Neural cell (in vitro differentiated cells): ENCODE measurements at regions not wholly inside any gene's neighbourhood (a gene's known extent, or its start where the extent isn't known, plus 50 kb on each side); places are given as distances from the start of the nearest gene placed in this dataset.

Experiments
- CTCF ChIP-seq: fragments of 450-650 bp; IDR thresholded peaks from 2 replicates; pipeline ENCODE4 v1.5.1; 2014; ENCODE audit warnings: antibody characterized with exemption, mild to moderate bottlenecking, moderate library complexity; ENCODE audit not compliant: poor library complexity, severe bottlenecking
- EP300 ChIP-seq: fragments of 450-650 bp; conservative IDR thresholded peaks from 2 replicates; pipeline ENCODE4 v1.6.1; 2014; ENCODE audit warnings: antibody characterized with exemption, mild to moderate bottlenecking, moderate library complexity; ENCODE audit not compliant: poor library complexity, severe bottlenecking
- EZH2 ChIP-seq: fragments of 200-600, 300-800 bp; shearing (Covaris generic), sonication (generic); IDR thresholded peaks from 2 replicates; pipeline ENCODE4 v1.6.1; 2014; ENCODE audit warnings: antibody characterized with exemption, low read length, borderline replicate concordance, mild to moderate bottlenecking; ENCODE audit not compliant: insufficient read depth, poor library complexity, severe bottlenecking
- TAF1 ChIP-seq: IDR thresholded peaks from 2 replicates; pipeline ENCODE4 v1.6.1; 2012; ENCODE audit warnings: low read depth
- TF ChIP-seq, protein P1 (sequence below): IDR thresholded peaks from 2 replicates; pipeline ENCODE4 v1.6.1; 2012; ENCODE audit warnings: borderline replicate concordance

GRCh38 chr20:58010186-58010585 is 218.3 kb downstream of the ANKRD60 start:
- TF ChIP-seq CTCF (no peak), EZH2 (no peak), TAF1 (no peak), EP300 (no peak)
- TF ChIP-seq, protein P1, sequence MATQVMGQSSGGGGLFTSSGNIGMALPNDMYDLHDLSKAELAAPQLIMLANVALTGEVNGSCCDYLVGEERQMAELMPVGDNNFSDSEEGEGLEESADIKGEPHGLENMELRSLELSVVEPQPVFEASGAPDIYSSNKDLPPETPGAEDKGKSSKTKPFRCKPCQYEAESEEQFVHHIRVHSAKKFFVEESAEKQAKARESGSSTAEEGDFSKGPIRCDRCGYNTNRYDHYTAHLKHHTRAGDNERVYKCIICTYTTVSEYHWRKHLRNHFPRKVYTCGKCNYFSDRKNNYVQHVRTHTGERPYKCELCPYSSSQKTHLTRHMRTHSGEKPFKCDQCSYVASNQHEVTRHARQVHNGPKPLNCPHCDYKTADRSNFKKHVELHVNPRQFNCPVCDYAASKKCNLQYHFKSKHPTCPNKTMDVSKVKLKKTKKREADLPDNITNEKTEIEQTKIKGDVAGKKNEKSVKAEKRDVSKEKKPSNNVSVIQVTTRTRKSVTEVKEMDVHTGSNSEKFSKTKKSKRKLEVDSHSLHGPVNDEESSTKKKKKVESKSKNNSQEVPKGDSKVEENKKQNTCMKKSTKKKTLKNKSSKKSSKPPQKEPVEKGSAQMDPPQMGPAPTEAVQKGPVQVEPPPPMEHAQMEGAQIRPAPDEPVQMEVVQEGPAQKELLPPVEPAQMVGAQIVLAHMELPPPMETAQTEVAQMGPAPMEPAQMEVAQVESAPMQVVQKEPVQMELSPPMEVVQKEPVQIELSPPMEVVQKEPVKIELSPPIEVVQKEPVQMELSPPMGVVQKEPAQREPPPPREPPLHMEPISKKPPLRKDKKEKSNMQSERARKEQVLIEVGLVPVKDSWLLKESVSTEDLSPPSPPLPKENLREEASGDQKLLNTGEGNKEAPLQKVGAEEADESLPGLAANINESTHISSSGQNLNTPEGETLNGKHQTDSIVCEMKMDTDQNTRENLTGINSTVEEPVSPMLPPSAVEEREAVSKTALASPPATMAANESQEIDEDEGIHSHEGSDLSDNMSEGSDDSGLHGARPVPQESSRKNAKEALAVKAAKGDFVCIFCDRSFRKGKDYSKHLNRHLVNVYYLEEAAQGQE, result no peak
